ENCODE measurements at regions not wholly inside any gene's neighbourhood (a gene's known extent, or its start where the extent isn't known, plus 50 kb on each side); places are given as distances from the start of the nearest gene placed in this dataset.

- DNase-seq: no peak
These were observed 1155.8 kb upstream of the TMEFF2 start for GRCh38 chr2:193350509-193350908.

GRCh38 chr2:193349642-193350041 is 1154.9 kb upstream of the TMEFF2 start:
- no peak for DNase-seq

- no peak for DNase-seq
These were observed 1153.3 kb upstream of the TMEFF2 start for GRCh38 chr2:193348055-193348454.

GRCh38 chr2:193336781-193337180 is 1142.0 kb upstream of the TMEFF2 start:
- no peak for DNase-seq

- DNase-seq: no peak
These were observed 1139.7 kb upstream of the TMEFF2 start for GRCh38 chr2:193334401-193334800.

- DNase-seq: no peak
These were observed 1138.8 kb upstream of the TMEFF2 start for GRCh38 chr2:193333539-193333938.

GRCh38 chr2:193332941-193333340 is 1138.2 kb upstream of the TMEFF2 start:
- no peak for DNase-seq

- no peak for DNase-seq
These were observed 1136.9 kb upstream of the TMEFF2 start for GRCh38 chr2:193331676-193332075.

GRCh38 chr2:193326296-193326695 is 1131.6 kb upstream of the TMEFF2 start:
- DNase-seq: no peak

- no peak for DNase-seq
These were observed 1120.8 kb upstream of the TMEFF2 start for GRCh38 chr2:193315428-193316091.

GRCh38 chr2:193303464-193303863 is 1108.7 kb upstream of the TMEFF2 start:
- no peak for DNase-seq

- DNase-seq: no peak
These were observed 1099.6 kb upstream of the TMEFF2 start for GRCh38 chr2:193294371-193294770.

- DNase-seq: no peak
These were observed 1084.6 kb upstream of the TMEFF2 start for GRCh38 chr2:193279361-193279760.

- DNase-seq: no peak
These were observed 1082.3 kb upstream of the TMEFF2 start for GRCh38 chr2:193276988-193277387.

GRCh38 chr2:193276560-193276959 is 1081.8 kb upstream of the TMEFF2 start:
- DNase-seq: no peak

- DNase-seq: no peak
These were observed 1081.3 kb upstream of the TMEFF2 start for GRCh38 chr2:193276069-193276468.

GRCh38 chr2:193272011-193272410 is 1077.3 kb upstream of the TMEFF2 start:
- no peak for DNase-seq

GRCh38 chr2:193270816-193271215 is 1076.1 kb upstream of the TMEFF2 start:
- no peak for DNase-seq

- no peak for DNase-seq
These were observed 1072.8 kb upstream of the TMEFF2 start for GRCh38 chr2:193267496-193268002.

- DNase-seq: no peak
These were observed 1058.3 kb upstream of the TMEFF2 start for GRCh38 chr2:193253014-193253530.

- no peak for DNase-seq
These were observed 1057.2 kb upstream of the TMEFF2 start for GRCh38 chr2:193251909-193252308.

- no peak for DNase-seq
These were observed 1055.7 kb upstream of the TMEFF2 start for GRCh38 chr2:193250389-193250788.

GRCh38 chr2:193240752-193241151 is 1046.0 kb upstream of the TMEFF2 start:
- no peak for DNase-seq

- DNase-seq: no peak
These were observed 1036.9 kb upstream of the TMEFF2 start for GRCh38 chr2:193231634-193232033.

- DNase-seq: no peak
These were observed 1033.5 kb upstream of the TMEFF2 start for GRCh38 chr2:193228276-193228675.

Data from activated CD4-positive, alpha-beta T cell treated with anti-CD3 and anti-CD28 coated beads for 1 hour (primary cell).